HG02973 (cell line): ENCODE measurements at regions not wholly inside any gene's neighbourhood (a gene's known extent, or its start where the extent isn't known, plus 50 kb on each side); places are given as distances from the start of the nearest gene placed in this dataset.
"Not testable (repeated sequence)": the region's sequence is repeated elsewhere in the genome, so short reads cannot be mapped to it uniquely, and the experiment has no call there.

ENCODE experiments used
- ATAC-seq: cut with Tn5 transposase; IDR thresholded peaks from one replicate; pipeline ENCODE4 v1.9.1; 2021; ENCODE audit warnings: moderate library complexity; ENCODE audit not compliant: unreplicated experiment

- no peak for ATAC-seq
Observed at GRCh38 chr2:224155371-224155770, 116.3 kb upstream of the SERPINE2 start.

DNA sequence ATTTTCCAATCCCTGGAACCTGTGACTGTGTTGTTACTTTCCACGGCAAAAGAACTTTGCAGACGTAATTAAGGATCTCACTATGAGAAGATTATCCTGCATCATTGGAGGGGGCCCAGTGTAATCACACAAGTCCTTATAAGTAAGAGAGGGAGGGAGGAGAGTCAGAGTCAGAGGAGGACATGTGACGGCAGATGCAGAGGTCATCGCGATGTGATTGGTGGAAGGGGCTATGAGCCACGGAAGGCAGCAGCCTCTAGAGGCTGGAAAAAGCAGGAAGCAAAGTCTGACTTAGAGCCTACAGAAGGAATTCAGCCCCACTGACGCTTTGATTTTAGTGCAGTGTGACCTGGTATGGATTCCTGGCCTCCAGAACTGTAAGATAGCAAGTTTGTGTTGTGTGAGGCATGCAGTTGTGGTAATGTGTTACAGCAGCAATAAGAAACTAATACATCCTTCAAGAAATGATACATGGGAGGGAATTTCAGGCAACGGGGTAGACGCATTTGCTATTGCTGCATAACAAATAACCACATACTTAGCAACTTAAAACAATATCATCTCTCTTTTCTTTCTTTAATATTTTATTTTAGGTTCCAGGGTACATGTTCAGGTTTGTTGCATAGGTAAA is 112.7 kb upstream of the SERPINE2 start:
- ATAC-seq = no peak

GRCh38 chr2:224151161-224151560 is 112.1 kb upstream of the SERPINE2 start:
- no peak for ATAC-seq

GRCh38 chr2:224148058-224148457 is 109.0 kb upstream of the SERPINE2 start:
- not testable (repeated sequence) for ATAC-seq

- ATAC-seq = no peak
Observed at GRCh38 chr2:224147174-224147573, 108.1 kb upstream of the SERPINE2 start.

GRCh38 chr2:224146356-224147160 is 107.5 kb upstream of the SERPINE2 start:
- no peak for ATAC-seq

DNA sequence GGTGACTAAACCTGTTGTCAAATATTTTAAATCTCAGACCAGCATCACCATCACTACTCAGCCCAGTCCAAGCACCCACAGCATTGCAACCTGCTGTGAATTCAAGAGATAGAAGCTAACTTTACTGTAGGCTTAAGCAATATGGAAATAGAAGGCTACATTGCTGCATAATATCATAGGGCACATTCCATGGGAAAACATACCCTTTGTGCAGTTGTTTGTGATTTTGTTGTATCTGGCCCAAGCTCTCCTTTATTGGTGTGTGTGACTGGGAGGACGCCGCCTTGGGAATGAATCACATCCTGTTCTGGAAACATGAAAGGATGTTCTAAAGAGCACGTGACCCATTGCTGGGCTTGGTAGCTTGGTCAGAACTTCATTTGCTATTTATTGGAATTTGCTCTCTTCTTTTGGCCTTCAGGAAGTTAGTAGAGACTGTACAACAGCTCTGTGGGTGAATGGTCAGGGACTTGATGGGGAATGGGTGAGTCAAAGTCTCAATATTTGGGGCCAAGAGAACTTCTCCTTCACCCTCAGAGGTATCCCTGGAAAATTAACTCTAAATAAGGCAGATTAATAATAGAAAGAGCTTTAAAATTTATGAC is 106.8 kb upstream of the SERPINE2 start:
- ATAC-seq = no peak

GRCh38 chr2:224143526-224143925 is 104.4 kb upstream of the SERPINE2 start:
- no peak for ATAC-seq

- no peak for ATAC-seq
Observed at GRCh38 chr2:224142397-224143312, 103.6 kb upstream of the SERPINE2 start.

DNA sequence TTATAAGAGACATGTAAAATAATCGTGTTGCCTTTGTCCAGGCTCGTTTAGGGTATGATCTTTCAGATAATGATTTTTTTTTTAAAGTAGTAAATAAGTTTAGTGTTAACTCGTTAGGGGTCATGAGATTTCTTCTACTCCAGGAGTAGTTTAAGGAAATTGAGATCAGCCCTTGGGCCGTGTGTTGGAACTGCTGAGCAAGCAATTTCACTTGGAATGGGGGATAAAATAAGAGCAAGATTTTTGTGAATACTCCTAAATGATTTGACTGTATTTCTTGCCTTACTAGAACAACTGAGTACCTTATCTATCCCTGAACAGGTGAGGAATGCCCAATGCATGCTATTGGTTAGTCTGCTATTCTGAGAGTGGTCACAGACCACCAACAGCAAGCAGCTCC is 102.2 kb upstream of the SERPINE2 start:
- no peak for ATAC-seq

DNA sequence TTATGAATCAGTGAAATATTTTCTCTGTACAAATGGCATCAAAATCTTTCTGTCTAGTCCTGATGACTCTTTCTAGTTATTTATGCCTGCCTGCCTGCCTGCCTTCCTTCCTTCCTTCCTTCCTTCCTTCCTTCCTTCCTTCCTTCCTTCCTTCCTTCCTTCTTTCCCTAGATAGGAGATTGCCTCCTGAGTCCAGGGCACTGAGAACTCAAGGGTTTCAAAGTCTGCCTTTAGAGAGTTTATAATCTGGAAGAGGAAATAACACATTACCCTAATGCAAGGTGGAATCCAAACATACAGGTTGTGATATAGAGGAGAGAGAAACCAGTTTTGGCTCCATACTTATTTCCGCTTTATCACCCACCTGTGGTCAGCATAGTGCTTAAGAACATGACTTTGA is 98.1 kb upstream of the SERPINE2 start:
- no peak for ATAC-seq

GRCh38 chr2:224136396-224136795 is 97.3 kb upstream of the SERPINE2 start:
- no peak for ATAC-seq

DNA sequence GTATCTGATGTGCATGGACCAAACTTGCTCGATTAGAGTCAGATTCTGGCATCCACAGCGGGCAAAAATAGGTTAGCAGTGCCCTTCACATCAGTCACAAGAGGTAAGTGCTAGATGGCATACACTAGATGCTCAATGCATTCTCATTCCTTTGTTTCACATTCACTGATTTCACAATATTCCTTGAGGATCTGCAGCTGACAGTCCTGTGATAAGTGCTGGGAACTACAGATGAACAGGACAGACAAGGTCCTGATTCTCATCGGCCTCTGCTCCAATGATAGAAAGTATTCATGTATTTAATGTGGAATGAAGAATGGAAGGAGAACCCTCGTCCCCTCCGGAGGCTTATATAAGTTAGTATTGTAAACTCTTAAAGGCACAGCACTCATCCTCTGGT is 96.8 kb upstream of the SERPINE2 start:
- ATAC-seq = no peak

DNA sequence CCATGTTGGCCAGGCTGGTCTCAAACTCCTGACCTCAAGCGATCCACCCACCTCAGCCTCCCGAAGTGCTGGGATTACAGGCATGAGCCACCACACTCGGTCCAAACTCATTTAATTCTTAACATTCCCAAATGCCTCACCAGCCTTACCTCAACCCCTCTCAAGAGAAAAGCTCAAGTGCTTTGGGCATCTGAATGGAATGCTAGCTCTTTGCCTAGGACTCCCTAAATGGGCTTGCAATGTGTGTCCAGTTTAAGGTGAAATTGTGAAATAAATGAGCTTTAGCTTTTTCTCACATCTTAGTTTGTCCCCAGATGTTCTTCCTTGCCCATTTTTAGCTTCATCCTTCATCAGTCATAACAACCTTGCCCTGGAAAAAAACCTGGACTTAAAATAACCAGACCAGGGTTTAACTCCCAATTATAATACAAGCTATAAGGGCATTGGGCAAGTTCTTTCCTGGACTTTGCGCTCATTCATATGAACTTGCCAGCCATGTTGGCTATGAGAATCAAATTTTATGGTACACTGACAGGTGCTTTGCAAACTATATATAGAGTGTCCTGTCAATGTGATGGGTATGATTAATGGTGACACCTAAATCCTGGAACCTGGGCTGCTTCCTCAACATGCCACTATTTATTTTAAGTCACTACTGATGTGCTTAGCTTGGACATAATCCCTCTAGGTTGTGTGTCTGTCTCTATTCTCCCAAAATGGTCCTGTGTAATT is 95.1 kb upstream of the SERPINE2 start:
- ATAC-seq = no peak

DNA sequence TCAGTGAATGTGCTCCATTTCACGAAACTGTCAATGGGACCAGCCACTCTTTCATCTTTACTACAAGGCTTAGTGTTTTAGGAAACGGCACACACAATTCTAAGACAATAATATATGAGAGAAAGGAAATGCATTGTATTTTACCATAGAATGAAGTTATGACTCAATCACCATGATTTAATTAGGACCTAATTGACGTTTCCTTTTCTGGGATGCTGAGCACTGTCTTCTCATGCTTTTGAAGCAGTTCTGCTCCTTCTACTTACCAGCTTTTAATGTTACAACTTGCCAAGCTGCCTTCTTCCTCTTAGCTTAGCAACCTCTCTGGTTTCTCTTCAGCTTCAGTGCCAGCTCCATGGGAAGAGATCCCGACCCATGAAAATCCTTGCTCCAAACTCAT is 94.3 kb upstream of the SERPINE2 start:
- ATAC-seq = no peak

DNA sequence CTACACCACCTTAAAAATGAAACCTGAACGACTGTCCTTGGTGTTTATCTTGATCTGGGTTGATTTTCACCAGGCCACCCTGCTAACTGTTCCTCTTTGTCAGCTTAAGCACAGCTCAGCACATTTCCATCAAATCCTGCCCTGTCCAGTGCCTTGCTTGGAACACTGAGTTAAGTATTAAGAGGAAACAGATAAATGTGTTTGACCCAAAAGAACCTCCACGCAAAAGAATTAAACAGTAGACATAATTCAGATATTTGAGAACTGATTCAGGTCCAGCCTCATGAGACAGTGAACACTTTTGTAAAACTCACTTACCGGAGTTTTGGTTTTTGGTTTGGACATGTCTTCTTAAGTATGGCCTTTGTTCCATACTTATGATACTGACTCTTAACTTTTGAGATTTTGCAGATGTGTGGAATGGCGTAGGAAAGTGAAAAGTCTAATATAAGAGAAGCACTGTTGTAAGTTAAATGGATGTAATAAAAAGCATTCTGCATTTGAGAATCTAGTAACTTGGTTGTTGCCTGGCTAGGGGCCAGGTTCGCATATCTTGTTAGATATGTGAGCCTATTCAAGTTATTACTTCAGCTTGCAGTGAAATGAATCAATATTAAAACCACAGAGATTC is 88.9 kb upstream of the SERPINE2 start:
- ATAC-seq = no peak

DNA sequence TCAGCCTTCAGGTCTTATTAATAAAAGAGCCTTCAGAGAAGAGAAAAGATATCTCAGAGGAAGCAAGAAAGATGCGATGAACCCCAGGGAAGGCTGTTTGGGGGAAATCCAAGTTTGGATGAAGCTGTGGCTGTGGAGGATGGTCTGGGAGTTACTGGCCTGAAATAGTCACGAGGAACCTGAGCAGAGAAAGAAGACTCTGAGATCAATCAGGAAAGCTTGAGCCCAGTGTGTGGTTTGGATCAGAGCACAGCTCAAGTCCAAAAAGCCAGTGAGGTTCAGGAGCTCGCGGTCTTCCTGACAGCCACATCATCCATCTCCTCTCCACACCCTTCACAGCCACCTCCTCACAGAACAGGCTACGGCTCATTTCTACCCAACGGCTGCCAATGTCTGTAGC is 87.4 kb upstream of the SERPINE2 start:
- ATAC-seq = no peak

DNA sequence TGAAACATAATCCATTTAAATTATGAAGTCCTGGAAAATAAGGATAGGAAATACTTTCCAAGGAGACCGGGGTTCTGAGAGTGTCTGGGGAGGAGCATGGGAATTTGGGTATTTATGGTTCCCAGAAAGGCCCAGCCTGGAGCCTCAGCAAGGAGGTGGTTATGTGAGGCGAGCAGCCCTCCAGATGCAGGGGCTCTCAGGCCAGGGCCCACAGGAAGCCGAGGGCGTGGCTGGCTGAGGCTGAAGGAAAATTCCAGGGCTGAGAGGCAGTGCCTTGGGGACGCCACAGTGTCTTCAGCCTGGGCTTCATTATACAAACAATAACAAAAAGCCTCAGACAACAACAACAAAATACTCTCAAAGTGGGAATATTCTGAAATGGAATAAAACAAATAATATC is 86.9 kb upstream of the SERPINE2 start:
- no peak for ATAC-seq

GRCh38 chr2:224122542-224122941 is 83.5 kb upstream of the SERPINE2 start:
- no peak for ATAC-seq
